ENCODE measurements at regions not wholly inside any gene's neighbourhood (a gene's known extent, or its start where the extent isn't known, plus 50 kb on each side); places are given as distances from the start of the nearest gene placed in this dataset.

- no peak for DNase-seq (ENCODE audit: low spot score)
- no peak for TF ChIP-seq CTCF (IDR thresholded peaks at IDR 0.05; ENCODE audit: borderline replicate concordance, control extremely low read depth, extremely low read depth, insufficient read depth, missing control alignments)
- in situ Hi-C loops (cut with MboI; ENCODE audit: low sequenced_read_pairs, unreplicated experiment) = loop anchor here (5.0 kb wide), 1 partner anchor 144 kb away; no protein-coding TSS in a partner anchor
These were observed 105.5 kb downstream of the EBNA1BP2 start for GRCh38 chr1:43066578-43066977.

- TF ChIP-seq CTCF (IDR thresholded peaks at IDR 0.05; ENCODE audit: borderline replicate concordance, control extremely low read depth, extremely low read depth, insufficient read depth, missing control alignments) = no peak
- DNase-seq (ENCODE audit: low spot score) = no peak
These were observed 106.3 kb downstream of the EBNA1BP2 start for GRCh38 chr1:43065616-43066399.

DNA sequence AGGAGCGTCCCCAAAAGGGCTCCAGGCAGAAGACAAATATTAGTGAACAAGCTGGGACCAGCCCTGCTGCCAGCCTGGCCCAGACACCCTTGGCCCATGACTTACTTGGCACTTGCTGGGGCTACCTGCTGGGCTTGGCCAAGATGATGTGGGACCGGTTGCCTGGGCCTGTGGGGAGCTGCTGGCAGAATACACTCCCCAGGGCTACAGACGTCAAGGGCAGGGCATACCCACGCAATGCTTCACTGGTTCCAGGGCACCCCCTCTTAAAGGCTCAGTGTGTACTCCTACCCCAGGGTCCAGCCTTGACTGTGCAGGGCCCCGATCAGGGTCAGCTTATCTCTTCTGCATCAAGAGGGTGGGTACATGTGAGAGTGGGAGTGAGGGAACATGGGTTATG is 106.5 kb upstream of the SLC2A1 start:
- no peak for DNase-seq (ENCODE audit: low spot score)
- in situ Hi-C loops (cut with MboI; ENCODE audit: low sequenced_read_pairs, unreplicated experiment) = loop anchor here (5.0 kb wide), 1 partner anchor 143 kb away; no protein-coding TSS in a partner anchor
- TF ChIP-seq CTCF (IDR thresholded peaks at IDR 0.05; ENCODE audit: borderline replicate concordance, control extremely low read depth, extremely low read depth, insufficient read depth, missing control alignments) = no peak

More at GRCh38 chr1:43065616-43066399, 106.3 kb downstream of the EBNA1BP2 start:
- in situ Hi-C loops (cut with MboI; ENCODE audit: low sequenced_read_pairs, unreplicated experiment) = loop anchor here (5.0 kb wide), 1 partner anchor 144 kb away; no protein-coding TSS in a partner anchor

- DNase-seq (ENCODE audit: low spot score) = no peak
- in situ Hi-C loops (cut with MboI; ENCODE audit: low sequenced_read_pairs, unreplicated experiment) = no loop called here
- TF ChIP-seq CTCF (IDR thresholded peaks at IDR 0.05; ENCODE audit: borderline replicate concordance, control extremely low read depth, extremely low read depth, insufficient read depth, missing control alignments) = no peak
These were observed 104.9 kb upstream of the SLC2A1 start for GRCh38 chr1:43063394-43064219.

GRCh38 chr1:43062527-43063095 is 103.9 kb upstream of the SLC2A1 start:
- in situ Hi-C loops (cut with MboI; ENCODE audit: low sequenced_read_pairs, unreplicated experiment) = no loop called here

More at GRCh38 chr1:43062527-43063095, 103.9 kb upstream of the SLC2A1 start:
- no peak for TF ChIP-seq CTCF (IDR thresholded peaks at IDR 0.05; ENCODE audit: borderline replicate concordance, control extremely low read depth, extremely low read depth, insufficient read depth, missing control alignments)
- DNase-seq (ENCODE audit: low spot score) = no peak

Data from GM13976 (cell line).